ENCODE measurements at regions not wholly inside any gene's neighbourhood (a gene's known extent, or its start where the extent isn't known, plus 50 kb on each side); places are given as distances from the start of the nearest gene placed in this dataset.
"Not testable (repeated sequence)": the region's sequence is repeated elsewhere in the genome, so short reads cannot be mapped to it uniquely, and the experiment has no call there.

DNA sequence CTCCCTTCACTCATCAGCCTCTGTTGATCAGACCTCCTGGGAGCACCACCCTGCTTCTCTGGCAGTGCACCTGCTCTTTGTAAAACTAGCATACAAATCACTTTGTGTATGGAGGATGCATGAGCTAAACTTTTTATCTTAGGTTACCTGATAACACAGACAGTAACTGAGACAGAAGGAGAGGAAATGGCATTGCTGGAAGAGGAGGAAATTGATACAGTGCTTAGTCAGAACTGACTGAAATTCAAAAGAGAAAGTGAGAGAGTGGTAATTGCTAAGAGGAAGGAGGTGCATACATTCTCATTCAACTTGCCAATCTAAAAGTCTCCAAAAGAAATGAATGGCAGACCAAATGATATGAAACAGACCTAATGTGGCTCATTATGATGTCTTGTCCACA lies 1120.7 kb downstream of the GATA3 start:
- Histone ChIP-seq H3K4me1 (ENCODE audit: control insufficient read depth in 1 of 2, extremely low read depth in 1 of 2, insufficient read depth in 2 of 2, low read length in 2 of 2) (peaks cover 0 to 4% of the 10 kb centered on the region in 2 experiments), H3K9me3 (no peaks in the 10 kb centered on the region), H3K27me3 (replicated peaks in 1 of 2; ENCODE audit: control insufficient read depth in 2 of 2, extremely low read depth in 1 of 2, insufficient read depth in 2 of 2, low read length in 1 of 2) (no peaks in the 10 kb centered on the region), H3K4me3 (ENCODE audit: control insufficient read depth in 1 of 2, extremely low read depth in 1 of 2, low read length in 1 of 2) (no peak overlapping the region), H3K27ac (ENCODE audit: low read length) (no peak overlapping the region), H3K36me3 (ENCODE audit: control insufficient read depth in 2 of 2, extremely low read depth in 1 of 2, insufficient read depth in 1 of 2, low read length in 1 of 2) (no peaks in the 10 kb centered on the region)
- peak; percentile 56 to 82 (median 66) for ATAC-seq (replicated peaks in 1 of 4)
- ChIA-PET CTCF (no interaction called here), POLR2A (no interaction called here)
- H3K9me3 Mint-ChIP-seq: peaks cover 0 to 3% (median 2%) of the 10 kb centered on the region in 3 donors
- no peaks in the 10 kb centered on the region for H3K36me3 Mint-ChIP-seq
- H3K4me1 Mint-ChIP-seq: peaks cover 10 to 12% (median 10%) of the 10 kb centered on the region in 3 donors
- DNase-seq: no peak
- H3K4me3 Mint-ChIP-seq: no peak overlapping the region
- peak overlapping the region in 1 of 2 donors; percentile 12 for H3K27ac Mint-ChIP-seq
- peaks cover 7 to 8% of the 10 kb centered on the region in 2 donors for H3K27me3 Mint-ChIP-seq

- H3K36me3 ChIP-seq (ENCODE audit: control insufficient read depth in 2 of 2, extremely low read depth in 1 of 2, insufficient read depth in 1 of 2, low read length in 1 of 2); CTCF ChIA-PET; H3K27me3 Mint-ChIP-seq; ATAC-seq (replicated peaks in 1 of 4); H3K36me3 Mint-ChIP-seq; H3K9me3 Mint-ChIP-seq; H3K27me3 ChIP-seq (replicated peaks in 1 of 2; ENCODE audit: control insufficient read depth in 2 of 2, extremely low read depth in 1 of 2, insufficient read depth in 2 of 2, low read length in 1 of 2); H3K9me3 ChIP-seq; DNase-seq; POLR2A ChIA-PET; H3K4me1 ChIP-seq (ENCODE audit: control insufficient read depth in 1 of 2, extremely low read depth in 1 of 2, insufficient read depth in 2 of 2, low read length in 2 of 2); H3K4me3 Mint-ChIP-seq; H3K4me3 ChIP-seq (ENCODE audit: control insufficient read depth in 1 of 2, extremely low read depth in 1 of 2, low read length in 1 of 2); H3K4me1 Mint-ChIP-seq; H3K27ac ChIP-seq (ENCODE audit: low read length); H3K27ac Mint-ChIP-seq: not testable (repeated sequence)
- WGBS (ENCODE audit: insufficient coverage): 93% methylated on average over 28 of the region's 48 CpGs
Observed at GRCh38 chr10:9183197-9183880, 1128.9 kb downstream of the GATA3 start.

GRCh38 chr10:9188022-9188810 lies 1133.7 kb downstream of the GATA3 start:
- Mint-ChIP-seq H3K4me3 (no peak overlapping the region), H3K27ac (no peak overlapping the region), H3K36me3 (no peaks in the 10 kb centered on the region), H3K9me3 (no peaks in the 10 kb centered on the region), H3K4me1 (peaks cover 2 to 12% (median 7%) of the 10 kb centered on the region in 3 donors), H3K27me3 (peaks cover 0 to 7% of the 10 kb centered on the region in 2 donors)
- ATAC-seq (replicated peaks in 1 of 4) (no peak), DNase-seq (no peak)
- H3K36me3 ChIP-seq (ENCODE audit: control insufficient read depth in 2 of 2, extremely low read depth in 1 of 2, insufficient read depth in 1 of 2, low read length in 1 of 2): no peaks in the 10 kb centered on the region
- ChIA-PET CTCF (no interaction called here), POLR2A (no interaction called here)
- H3K4me3 ChIP-seq (ENCODE audit: control insufficient read depth in 1 of 2, extremely low read depth in 1 of 2, low read length in 1 of 2): no peak overlapping the region
- no CpG with 5 or more reads among the region's 3 CpGs for WGBS (ENCODE audit: insufficient coverage)
- H3K27ac ChIP-seq (ENCODE audit: low read length): no peak overlapping the region
- H3K9me3 ChIP-seq: no peaks in the 10 kb centered on the region
- H3K27me3 ChIP-seq (replicated peaks in 1 of 2; ENCODE audit: control insufficient read depth in 2 of 2, extremely low read depth in 1 of 2, insufficient read depth in 2 of 2, low read length in 1 of 2): no peaks in the 10 kb centered on the region
- peaks cover 0 to 12% of the 10 kb centered on the region in 2 experiments for H3K4me1 ChIP-seq (ENCODE audit: control insufficient read depth in 1 of 2, extremely low read depth in 1 of 2, insufficient read depth in 2 of 2, low read length in 2 of 2)

- no CpG with 5 or more reads among the region's 2 CpGs for WGBS (ENCODE audit: insufficient coverage)
- POLR2A ChIA-PET: no interaction called here
- no peaks in the 10 kb centered on the region for H3K36me3 ChIP-seq (ENCODE audit: control insufficient read depth in 2 of 2, extremely low read depth in 1 of 2, insufficient read depth in 1 of 2, low read length in 1 of 2)
- peaks cover 0 to 12% of the 10 kb centered on the region in 2 experiments for H3K4me1 ChIP-seq (ENCODE audit: control insufficient read depth in 1 of 2, extremely low read depth in 1 of 2, insufficient read depth in 2 of 2, low read length in 2 of 2)
- no peaks in the 10 kb centered on the region for H3K36me3 Mint-ChIP-seq
- H3K9me3 ChIP-seq: no peaks in the 10 kb centered on the region
- peaks cover 0 to 2% of the 10 kb centered on the region in 2 donors for H3K27me3 Mint-ChIP-seq
- DNase-seq (peak in 4 of 35 experiments; percentile 8 to 12 (median 10)), ATAC-seq (replicated peaks in 1 of 4) (peak in 2 of 4 experiments; percentile 46 to 65)
- CTCF ChIA-PET: no interaction called here
- no peak overlapping the region for H3K4me3 Mint-ChIP-seq
- H3K27ac ChIP-seq (ENCODE audit: low read length): no peak overlapping the region
- no peak overlapping the region for H3K27ac Mint-ChIP-seq
- no peaks in the 10 kb centered on the region for H3K9me3 Mint-ChIP-seq
- no peaks in the 10 kb centered on the region for H3K27me3 ChIP-seq (replicated peaks in 1 of 2; ENCODE audit: control insufficient read depth in 2 of 2, extremely low read depth in 1 of 2, insufficient read depth in 2 of 2, low read length in 1 of 2)
- H3K4me1 Mint-ChIP-seq: peaks cover 2 to 12% (median 7%) of the 10 kb centered on the region in 3 donors
- no peak overlapping the region for H3K4me3 ChIP-seq (ENCODE audit: control insufficient read depth in 1 of 2, extremely low read depth in 1 of 2, low read length in 1 of 2)
Observed at GRCh38 chr10:9189448-9189847, 1135.0 kb downstream of the GATA3 start.

DNA sequence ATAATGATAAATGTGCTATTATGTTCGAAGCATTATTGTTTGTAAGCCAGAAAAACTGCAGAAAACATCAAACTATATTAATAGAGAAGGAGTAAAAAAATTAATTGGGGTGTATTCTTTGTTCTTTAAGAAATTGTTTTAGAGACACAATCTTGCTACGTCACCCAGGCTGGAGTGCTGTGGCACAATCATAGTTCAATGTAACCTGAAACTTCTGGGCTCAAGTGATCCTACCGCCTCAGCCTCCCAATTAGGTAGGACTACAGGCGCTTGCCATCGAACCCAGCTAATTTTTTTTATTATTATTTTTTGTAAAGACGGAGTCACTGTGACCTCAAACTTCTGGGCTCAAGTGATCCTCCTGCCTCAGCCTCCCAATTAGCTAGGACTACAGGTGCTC lies 1138.6 kb downstream of the GATA3 start:
- ChIA-PET CTCF (no interaction called here), POLR2A (no interaction called here)
- WGBS (ENCODE audit: insufficient coverage): no CpG with 5 or more reads among the region's 6 CpGs
- H3K27me3 ChIP-seq (replicated peaks in 1 of 2; ENCODE audit: control insufficient read depth in 2 of 2, extremely low read depth in 1 of 2, insufficient read depth in 2 of 2, low read length in 1 of 2): no peaks in the 10 kb centered on the region
- no peaks in the 10 kb centered on the region for H3K9me3 ChIP-seq
- no peak for DNase-seq
- no peaks in the 10 kb centered on the region for H3K9me3 Mint-ChIP-seq
- ATAC-seq (replicated peaks in 1 of 4): no peak
- H3K4me1 ChIP-seq (ENCODE audit: control insufficient read depth in 1 of 2, extremely low read depth in 1 of 2, insufficient read depth in 2 of 2, low read length in 2 of 2): peaks cover 0 to 12% of the 10 kb centered on the region in 2 experiments
- H3K36me3 ChIP-seq (ENCODE audit: control insufficient read depth in 2 of 2, extremely low read depth in 1 of 2, insufficient read depth in 1 of 2, low read length in 1 of 2): no peaks in the 10 kb centered on the region
- H3K27me3 Mint-ChIP-seq: peaks cover 5 to 8% of the 10 kb centered on the region in 2 donors
- no peak overlapping the region for H3K27ac Mint-ChIP-seq
- H3K4me3 ChIP-seq (ENCODE audit: control insufficient read depth in 1 of 2, extremely low read depth in 1 of 2, low read length in 1 of 2): no peak overlapping the region
- no peak overlapping the region for H3K4me3 Mint-ChIP-seq
- peaks cover 2 to 12% (median 7%) of the 10 kb centered on the region in 3 donors for H3K4me1 Mint-ChIP-seq
- H3K36me3 Mint-ChIP-seq: no peaks in the 10 kb centered on the region
- H3K27ac ChIP-seq (ENCODE audit: low read length): no peak overlapping the region

DNA sequence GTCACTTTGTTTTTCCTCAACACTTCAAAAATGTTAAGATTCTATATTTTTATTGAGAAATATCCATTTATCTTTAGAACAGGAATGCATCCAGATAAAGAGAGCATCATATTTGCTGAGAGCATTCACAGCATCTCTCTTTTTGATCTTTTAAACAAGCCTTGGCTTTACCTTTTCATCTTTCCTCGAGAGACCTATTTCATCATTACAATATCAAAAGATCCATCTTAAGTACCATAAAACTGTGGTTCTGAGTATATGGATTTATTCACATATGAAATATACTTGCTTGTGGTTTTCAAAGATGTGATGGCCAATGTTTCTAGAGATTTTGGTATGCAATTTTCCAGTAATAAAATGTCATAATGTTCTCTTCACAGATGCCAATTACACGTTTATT lies 1140.9 kb downstream of the GATA3 start:
- POLR2A ChIA-PET: no interaction called here
- CTCF ChIA-PET: interaction anchor here in 1 of 2 donors (0.7 kb wide), 1 partner anchor 206 kb away, joined by 3 read pairs; no protein-coding TSS in a partner anchor
- H3K27me3 ChIP-seq (replicated peaks in 1 of 2; ENCODE audit: control insufficient read depth in 2 of 2, extremely low read depth in 1 of 2, insufficient read depth in 2 of 2, low read length in 1 of 2): no peaks in the 10 kb centered on the region
- peaks cover 0 to 2% (median 0%) of the 10 kb centered on the region in 3 donors for H3K4me1 Mint-ChIP-seq
- no peaks in the 10 kb centered on the region for H3K36me3 ChIP-seq (ENCODE audit: control insufficient read depth in 2 of 2, extremely low read depth in 1 of 2, insufficient read depth in 1 of 2, low read length in 1 of 2)
- H3K9me3 ChIP-seq: no peaks in the 10 kb centered on the region
- H3K4me1 ChIP-seq (ENCODE audit: control insufficient read depth in 1 of 2, extremely low read depth in 1 of 2, insufficient read depth in 2 of 2, low read length in 2 of 2): no peaks in the 10 kb centered on the region
- H3K4me3 ChIP-seq (ENCODE audit: control insufficient read depth in 1 of 2, extremely low read depth in 1 of 2, low read length in 1 of 2): no peak overlapping the region
- no peak overlapping the region for H3K4me3 Mint-ChIP-seq
- no peaks in the 10 kb centered on the region for H3K36me3 Mint-ChIP-seq
- DNase-seq (no peak), ATAC-seq (replicated peaks in 1 of 4) (no peak)
- WGBS (ENCODE audit: insufficient coverage): no CpG with 5 or more reads among the region's 2 CpGs
- no peak overlapping the region for H3K27ac Mint-ChIP-seq
- H3K9me3 Mint-ChIP-seq: no peaks in the 10 kb centered on the region
- peaks cover 5 to 8% of the 10 kb centered on the region in 2 donors for H3K27me3 Mint-ChIP-seq
- H3K27ac ChIP-seq (ENCODE audit: low read length): no peak overlapping the region
